GM12878 (cell line): ENCODE measurements at regions not wholly inside any gene's neighbourhood (a gene's known extent, or its start where the extent isn't known, plus 50 kb on each side); places are given as distances from the start of the nearest gene placed in this dataset.

Experiments used
- ATF3 ChIP-seq: IDR thresholded peaks from 2 replicates; pipeline ENCODE4 v1.6.1; 2011; ENCODE audit warnings: low read depth, mild to moderate bottlenecking, low read length, moderate library complexity, borderline replicate concordance; ENCODE audit errors: extremely low read depth
- CHD4 ChIP-seq: fragments of 200-600 bp; sonication (generic); IDR thresholded peaks from 2 replicates; pipeline ENCODE4 v1.6.1; 2016; ENCODE audit warnings: mild to moderate bottlenecking
- CTCF ChIP-seq, 3 experiments: IDR thresholded peaks in 2 of 3; conservative IDR thresholded peaks in 1 of 3; 2 replicates each; pipeline ENCODE4 v1.5.1; 2011; ENCODE audit warnings: low read depth in 3 of 3, low read length in 3 of 3, mild to moderate bottlenecking in 3 of 3, control low read depth in 2 of 3, moderate library complexity in 2 of 3, inconsistent platforms in 1 of 3, mixed read lengths in 1 of 3; ENCODE audit not compliant: control insufficient read depth in 2 of 3, insufficient read depth in 1 of 3; ENCODE audit errors: extremely low read depth in 1 of 3
- EP300 ChIP-seq, 2 experiments: fragments of 150-350 bp in 1 of 2; IDR thresholded peaks; 2 replicates each; pipeline ENCODE4 v1.6.1; 2011 to 2012; ENCODE audit warnings: low read depth in 2 of 2, low read length in 2 of 2, borderline replicate concordance in 1 of 2, improper control_type of control experiment in 1 of 2, inconsistent platforms in 1 of 2; ENCODE audit not compliant: control insufficient read depth in 1 of 2
- JUNB ChIP-seq: IDR thresholded peaks from 2 replicates; pipeline ENCODE4 v1.6.1; 2016; ENCODE audit warnings: antibody characterized with exemption, mild to moderate bottlenecking
- MYC ChIP-seq: IDR thresholded peaks from 2 replicates; pipeline ENCODE4 v1.6.1; 2011; ENCODE audit warnings: mild to moderate bottlenecking, low read length, moderate library complexity, inconsistent platforms; ENCODE audit not compliant: insufficient read depth, insufficient replicate concordance, insufficient read length, severe bottlenecking
- NKRF ChIP-seq: fragments of 450-650 bp; conservative IDR thresholded peaks from 2 replicates; pipeline ENCODE4 v1.6.1; 2017; ENCODE audit warnings: mild to moderate bottlenecking, moderate library complexity
- RFX5 ChIP-seq: IDR thresholded peaks from 2 replicates; pipeline ENCODE4 v1.6.1; 2011; ENCODE audit warnings: low read depth, low read length, improper control_type of control experiment
- SP1 ChIP-seq: IDR thresholded peaks from one replicate; pipeline ENCODE4 v1.6.1; 2011; ENCODE audit warnings: low read depth, low read length
- TCF12 ChIP-seq: IDR thresholded peaks from 2 replicates; pipeline ENCODE4 v1.6.1; 2011; ENCODE audit warnings: low read depth, mild to moderate bottlenecking, low read length
- ZBTB40 ChIP-seq: fragments of 450-650 bp; IDR thresholded peaks from 2 replicates; pipeline ENCODE4 v1.6.1; 2016; ENCODE audit warnings: mild to moderate bottlenecking, moderate library complexity, borderline replicate concordance

GRCh38 chr7:12030116-12030515 is 181.0 kb upstream of the TMEM106B start:
- TF ChIP-seq EP300 (IDR thresholded peaks at IDR 0.05; ENCODE audit: borderline replicate concordance in 1 of 2, control insufficient read depth in 1 of 2, low read depth in 2 of 2, low read length in 2 of 2) = no peak
- TF ChIP-seq RFX5 = no peak
- no peak for TF ChIP-seq NKRF
- no peak for TF ChIP-seq CTCF (IDR thresholded peaks at IDR 0.05 in 2 of 3, conservative IDR thresholded peaks at IDR 0.05 in 1 of 3; ENCODE audit: control insufficient read depth in 2 of 3, extremely low read depth in 1 of 3, insufficient read depth in 1 of 3, low read depth in 3 of 3, low read length in 3 of 3)
- no peak for TF ChIP-seq TCF12
- no peak for TF ChIP-seq MYC
- no peak for TF ChIP-seq ATF3
- no peak for TF ChIP-seq JUNB
- TF ChIP-seq SP1 = no peak
- no peak for TF ChIP-seq CHD4
- TF ChIP-seq ZBTB40 = no peak
